ENCODE measurements at regions not wholly inside any gene's neighbourhood (a gene's known extent, or its start where the extent isn't known, plus 50 kb on each side); places are given as distances from the start of the nearest gene placed in this dataset.

DNA sequence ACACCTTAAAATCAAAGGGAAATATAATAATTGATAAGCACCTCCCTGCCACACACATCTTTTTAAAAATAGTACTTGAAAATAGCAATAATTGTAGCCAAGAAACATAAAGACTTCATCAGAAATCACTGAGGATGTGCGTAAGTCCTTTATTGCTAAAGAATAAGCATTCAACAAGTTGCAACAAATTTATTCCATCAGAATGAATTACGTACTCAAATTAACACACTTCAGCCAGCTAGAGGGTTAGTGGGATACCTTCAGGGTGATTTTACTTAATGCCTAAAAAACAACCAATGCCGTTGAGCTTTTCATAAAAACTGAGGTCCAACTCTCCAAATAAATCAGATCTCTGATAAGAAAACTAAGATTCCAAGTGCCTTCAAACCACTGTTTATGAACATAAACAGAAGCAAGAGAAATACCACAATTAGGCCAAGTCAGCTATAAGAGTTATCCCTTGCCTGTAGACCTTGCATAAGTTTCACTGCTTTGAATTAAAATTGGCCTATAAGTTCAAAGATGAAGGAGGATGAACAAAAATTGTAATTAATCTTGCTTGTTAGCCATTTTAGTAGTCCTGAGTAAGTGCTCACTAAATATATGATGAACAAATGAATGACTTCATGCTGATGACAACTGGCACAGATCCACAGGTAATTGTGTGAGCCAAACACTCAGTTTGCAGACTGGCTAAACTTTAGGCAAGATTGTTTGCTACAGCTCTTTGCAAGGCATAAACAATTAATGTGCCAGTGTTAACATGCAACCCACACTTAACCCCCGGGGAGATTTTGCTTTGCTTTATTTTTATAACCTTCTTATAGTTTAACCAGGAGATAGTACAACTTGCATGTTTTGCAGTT, 375.1 kb upstream of the THBS1 start:
- no TSS peak for BruUV-seq (replicated peaks)
- ChIA-PET POLR2A (no interaction called here), CTCF (no interaction called here)
- in situ Hi-C loops (cut with HindIII; ENCODE audit: low pct_unique_long_range_greater_than_20kb, low sequenced_read_pairs), result no loop called here
- H3K9me3 ChIP-seq (ENCODE audit: control insufficient read depth, insufficient read depth, low read depth, low read length), result no peaks in the 10 kb centered on the region; the same call in 1 of the 2 replicates
- H3K27me3 ChIP-seq (ENCODE audit: control insufficient read depth, insufficient read depth, low read length), result no peaks in the 10 kb centered on the region
- no peak overlapping the region for H3K4me3 ChIP-seq (ENCODE audit: low read depth in 2 of 2, low read length in 2 of 2)
- ATAC-seq (no peak), DNase-seq (ENCODE audit: low read depth, low spot score) (no peak)
- TF ChIP-seq, protein P1, sequence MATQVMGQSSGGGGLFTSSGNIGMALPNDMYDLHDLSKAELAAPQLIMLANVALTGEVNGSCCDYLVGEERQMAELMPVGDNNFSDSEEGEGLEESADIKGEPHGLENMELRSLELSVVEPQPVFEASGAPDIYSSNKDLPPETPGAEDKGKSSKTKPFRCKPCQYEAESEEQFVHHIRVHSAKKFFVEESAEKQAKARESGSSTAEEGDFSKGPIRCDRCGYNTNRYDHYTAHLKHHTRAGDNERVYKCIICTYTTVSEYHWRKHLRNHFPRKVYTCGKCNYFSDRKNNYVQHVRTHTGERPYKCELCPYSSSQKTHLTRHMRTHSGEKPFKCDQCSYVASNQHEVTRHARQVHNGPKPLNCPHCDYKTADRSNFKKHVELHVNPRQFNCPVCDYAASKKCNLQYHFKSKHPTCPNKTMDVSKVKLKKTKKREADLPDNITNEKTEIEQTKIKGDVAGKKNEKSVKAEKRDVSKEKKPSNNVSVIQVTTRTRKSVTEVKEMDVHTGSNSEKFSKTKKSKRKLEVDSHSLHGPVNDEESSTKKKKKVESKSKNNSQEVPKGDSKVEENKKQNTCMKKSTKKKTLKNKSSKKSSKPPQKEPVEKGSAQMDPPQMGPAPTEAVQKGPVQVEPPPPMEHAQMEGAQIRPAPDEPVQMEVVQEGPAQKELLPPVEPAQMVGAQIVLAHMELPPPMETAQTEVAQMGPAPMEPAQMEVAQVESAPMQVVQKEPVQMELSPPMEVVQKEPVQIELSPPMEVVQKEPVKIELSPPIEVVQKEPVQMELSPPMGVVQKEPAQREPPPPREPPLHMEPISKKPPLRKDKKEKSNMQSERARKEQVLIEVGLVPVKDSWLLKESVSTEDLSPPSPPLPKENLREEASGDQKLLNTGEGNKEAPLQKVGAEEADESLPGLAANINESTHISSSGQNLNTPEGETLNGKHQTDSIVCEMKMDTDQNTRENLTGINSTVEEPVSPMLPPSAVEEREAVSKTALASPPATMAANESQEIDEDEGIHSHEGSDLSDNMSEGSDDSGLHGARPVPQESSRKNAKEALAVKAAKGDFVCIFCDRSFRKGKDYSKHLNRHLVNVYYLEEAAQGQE (IDR thresholded peaks at IDR 0.05; ENCODE audit: insufficient read depth in 1 of 2, low read depth in 2 of 2, low read length in 1 of 2), result no peak
- TF ChIP-seq POLR2AphosphoS5 (IDR thresholded peaks at IDR 0.05; ENCODE audit: low read depth, low read length) (no peak), SIN3A (IDR thresholded peaks at IDR 0.05; ENCODE audit: borderline replicate concordance, insufficient read depth, low read depth, low read length) (no peak), TCF7L2 (IDR thresholded peaks at IDR 0.05; ENCODE audit: low read depth, low read length) (no peak)
- TF ChIP-seq, protein P2, sequence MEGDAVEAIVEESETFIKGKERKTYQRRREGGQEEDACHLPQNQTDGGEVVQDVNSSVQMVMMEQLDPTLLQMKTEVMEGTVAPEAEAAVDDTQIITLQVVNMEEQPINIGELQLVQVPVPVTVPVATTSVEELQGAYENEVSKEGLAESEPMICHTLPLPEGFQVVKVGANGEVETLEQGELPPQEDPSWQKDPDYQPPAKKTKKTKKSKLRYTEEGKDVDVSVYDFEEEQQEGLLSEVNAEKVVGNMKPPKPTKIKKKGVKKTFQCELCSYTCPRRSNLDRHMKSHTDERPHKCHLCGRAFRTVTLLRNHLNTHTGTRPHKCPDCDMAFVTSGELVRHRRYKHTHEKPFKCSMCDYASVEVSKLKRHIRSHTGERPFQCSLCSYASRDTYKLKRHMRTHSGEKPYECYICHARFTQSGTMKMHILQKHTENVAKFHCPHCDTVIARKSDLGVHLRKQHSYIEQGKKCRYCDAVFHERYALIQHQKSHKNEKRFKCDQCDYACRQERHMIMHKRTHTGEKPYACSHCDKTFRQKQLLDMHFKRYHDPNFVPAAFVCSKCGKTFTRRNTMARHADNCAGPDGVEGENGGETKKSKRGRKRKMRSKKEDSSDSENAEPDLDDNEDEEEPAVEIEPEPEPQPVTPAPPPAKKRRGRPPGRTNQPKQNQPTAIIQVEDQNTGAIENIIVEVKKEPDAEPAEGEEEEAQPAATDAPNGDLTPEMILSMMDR (IDR thresholded peaks at IDR 0.05), result no peak
- no peaks in the 10 kb centered on the region for H3K4me1 ChIP-seq (ENCODE audit: control insufficient read depth, insufficient read depth, low read length)
- H3K27ac ChIP-seq (ENCODE audit: low read length), result no peak overlapping the region
- intact Hi-C loops (cut with micrococcal nuclease; ENCODE audit: unreplicated experiment), result no loop called here
- no peaks in the 10 kb centered on the region for H3K36me3 ChIP-seq (ENCODE audit: control insufficient read depth, insufficient read depth, low read length)

DNA sequence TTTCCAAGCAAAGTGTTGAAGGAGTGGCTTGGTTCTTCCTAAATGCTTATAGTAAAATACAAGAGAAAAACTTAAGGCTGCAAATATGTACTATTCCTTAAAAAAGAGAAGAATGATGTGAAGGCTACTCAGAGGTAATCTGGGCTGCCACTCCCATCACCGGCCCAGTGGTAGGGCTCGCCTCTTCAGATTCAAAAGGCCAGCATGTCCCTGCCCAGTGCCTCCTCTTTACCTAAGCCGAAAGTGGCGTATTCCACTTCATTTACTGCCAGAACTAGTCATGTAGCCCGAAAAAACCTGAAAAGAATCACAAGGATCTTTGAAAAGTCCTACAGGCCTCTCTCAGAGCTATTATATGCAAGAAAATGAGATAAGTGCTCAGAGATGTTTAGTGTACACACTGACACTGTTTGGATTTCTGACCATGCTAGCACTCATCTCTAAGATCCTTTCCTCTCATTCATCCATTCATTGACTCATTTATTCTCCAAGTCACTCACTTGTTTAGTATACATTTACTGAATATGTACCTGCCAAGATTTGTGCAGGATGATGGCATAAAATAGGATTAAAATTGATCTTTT, 373.3 kb upstream of the THBS1 start:
- Histone ChIP-seq H3K36me3 (ENCODE audit: control insufficient read depth, insufficient read depth, low read length) (no peaks in the 10 kb centered on the region), H3K4me3 (ENCODE audit: low read depth in 2 of 2, low read length in 2 of 2) (no peak overlapping the region), H3K9me3 (ENCODE audit: control insufficient read depth, insufficient read depth, low read depth, low read length) (peaks cover 2% of the 10 kb centered on the region; the same call in 1 of the 2 replicates), H3K4me1 (ENCODE audit: control insufficient read depth, insufficient read depth, low read length) (no peaks in the 10 kb centered on the region), H3K27me3 (ENCODE audit: control insufficient read depth, insufficient read depth, low read length) (no peaks in the 10 kb centered on the region), H3K27ac (ENCODE audit: low read length) (no peak overlapping the region)
- in situ Hi-C loops (cut with HindIII; ENCODE audit: low pct_unique_long_range_greater_than_20kb, low sequenced_read_pairs) (no loop called here), intact Hi-C loops (cut with micrococcal nuclease; ENCODE audit: unreplicated experiment) (no loop called here)
- POLR2A ChIA-PET, result no interaction called here
- DNase-seq (ENCODE audit: low read depth, low spot score) (no peak), ATAC-seq (no peak)
- TF ChIP-seq TCF7L2 (IDR thresholded peaks at IDR 0.05; ENCODE audit: low read depth, low read length), result no peak
- TF ChIP-seq, protein P1 (IDR thresholded peaks at IDR 0.05; ENCODE audit: insufficient read depth in 1 of 2, low read depth in 2 of 2, low read length in 1 of 2), result no peak
- CTCF ChIA-PET, result no interaction called here
- no TSS peak for BruUV-seq (replicated peaks)

Measured in Panc1 (cell line).